Fibroblast of villous mesenchyme (primary cell): ENCODE measurements at regions not wholly inside any gene's neighbourhood (a gene's known extent, or its start where the extent isn't known, plus 50 kb on each side); places are given as distances from the start of the nearest gene placed in this dataset.

Experiments used
- DNase-seq: peaks from one replicate; pipeline ENCODE4 v3.0.0-alpha.2; 2010; ENCODE audit warnings: low read depth
- H3K4me3 ChIP-seq: 2 replicates; pipeline ENCODE4 v1.5.1; 2011; ENCODE audit warnings: low read depth, mild to moderate bottlenecking, low read length
- TF ChIP-seq, protein P1 (sequence below): IDR thresholded peaks from 2 replicates; pipeline ENCODE4 v1.5.1; 2012; ENCODE audit warnings: low read depth, mild to moderate bottlenecking, low read length; ENCODE audit not compliant: insufficient read depth

DNA sequence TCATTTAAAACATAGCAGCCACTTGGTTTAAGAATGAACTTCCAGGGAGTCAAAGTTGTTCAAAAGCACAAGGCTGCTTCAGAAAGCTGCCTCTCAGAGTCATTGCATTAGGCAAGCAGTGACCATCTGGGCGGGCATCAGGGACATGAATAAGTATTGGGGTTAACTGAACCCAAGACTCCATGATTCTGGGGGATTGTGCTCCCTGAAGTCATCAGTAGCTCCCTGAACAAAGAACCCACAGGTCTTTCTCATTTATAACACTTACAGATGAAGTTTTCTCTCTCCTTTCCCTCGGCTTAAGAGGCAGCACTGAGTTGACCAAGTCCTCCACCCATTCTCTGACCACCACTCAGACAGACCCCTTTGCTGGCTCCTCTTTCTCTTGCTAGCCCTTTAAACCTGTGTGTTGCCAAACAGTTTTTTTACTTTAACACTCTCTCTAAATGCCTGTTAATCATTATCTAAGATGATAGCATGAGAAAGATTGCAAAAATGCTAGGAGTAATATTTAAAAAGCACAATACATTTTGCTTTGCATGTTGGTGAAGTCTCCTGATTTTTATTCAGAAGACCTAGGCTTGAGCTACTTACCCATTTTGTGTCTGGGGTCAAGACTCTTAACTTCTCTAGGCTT is 77.0 kb upstream of the ARHGAP29 start:
- TF ChIP-seq, protein P1, sequence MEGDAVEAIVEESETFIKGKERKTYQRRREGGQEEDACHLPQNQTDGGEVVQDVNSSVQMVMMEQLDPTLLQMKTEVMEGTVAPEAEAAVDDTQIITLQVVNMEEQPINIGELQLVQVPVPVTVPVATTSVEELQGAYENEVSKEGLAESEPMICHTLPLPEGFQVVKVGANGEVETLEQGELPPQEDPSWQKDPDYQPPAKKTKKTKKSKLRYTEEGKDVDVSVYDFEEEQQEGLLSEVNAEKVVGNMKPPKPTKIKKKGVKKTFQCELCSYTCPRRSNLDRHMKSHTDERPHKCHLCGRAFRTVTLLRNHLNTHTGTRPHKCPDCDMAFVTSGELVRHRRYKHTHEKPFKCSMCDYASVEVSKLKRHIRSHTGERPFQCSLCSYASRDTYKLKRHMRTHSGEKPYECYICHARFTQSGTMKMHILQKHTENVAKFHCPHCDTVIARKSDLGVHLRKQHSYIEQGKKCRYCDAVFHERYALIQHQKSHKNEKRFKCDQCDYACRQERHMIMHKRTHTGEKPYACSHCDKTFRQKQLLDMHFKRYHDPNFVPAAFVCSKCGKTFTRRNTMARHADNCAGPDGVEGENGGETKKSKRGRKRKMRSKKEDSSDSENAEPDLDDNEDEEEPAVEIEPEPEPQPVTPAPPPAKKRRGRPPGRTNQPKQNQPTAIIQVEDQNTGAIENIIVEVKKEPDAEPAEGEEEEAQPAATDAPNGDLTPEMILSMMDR = no peak
- H3K4me3 ChIP-seq = no peak overlapping the region
- no peak for DNase-seq

DNA sequence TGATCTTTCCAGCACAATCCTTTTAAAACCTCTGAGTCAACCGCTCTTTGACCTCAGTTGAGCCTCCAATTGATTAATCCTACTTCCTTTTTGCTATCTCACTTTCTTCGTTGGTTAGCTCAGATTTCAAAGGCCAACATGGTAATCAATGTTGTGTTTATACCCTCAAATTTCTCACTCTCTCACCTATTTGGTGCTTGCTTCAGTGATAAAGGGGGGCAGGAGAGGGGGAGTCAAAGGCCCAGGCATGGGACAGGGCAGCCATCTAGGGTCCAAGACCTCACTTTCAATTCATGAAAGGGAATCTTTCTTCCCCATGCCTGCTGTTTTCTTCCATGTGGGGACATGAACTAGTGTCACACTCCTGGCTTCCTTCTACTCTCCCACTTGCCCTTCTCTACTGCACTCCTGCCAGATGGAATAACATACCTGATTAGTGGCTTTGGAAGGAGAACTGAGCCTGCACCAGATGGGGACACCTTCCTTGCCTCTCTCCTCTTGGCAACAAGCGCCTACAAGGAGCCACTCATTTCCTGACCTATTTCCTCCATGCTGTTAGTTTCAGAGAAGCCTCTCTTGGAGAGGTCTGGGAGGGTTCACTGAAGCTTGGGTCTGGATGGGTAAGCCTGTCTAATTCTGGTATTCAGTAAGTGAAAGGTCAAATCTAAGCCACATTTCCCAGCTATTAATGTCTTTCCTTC is 73.3 kb upstream of the ARHGAP29 start:
- TF ChIP-seq, protein P1 = no peak
- no peak overlapping the region for H3K4me3 ChIP-seq
- no peak for DNase-seq

DNA sequence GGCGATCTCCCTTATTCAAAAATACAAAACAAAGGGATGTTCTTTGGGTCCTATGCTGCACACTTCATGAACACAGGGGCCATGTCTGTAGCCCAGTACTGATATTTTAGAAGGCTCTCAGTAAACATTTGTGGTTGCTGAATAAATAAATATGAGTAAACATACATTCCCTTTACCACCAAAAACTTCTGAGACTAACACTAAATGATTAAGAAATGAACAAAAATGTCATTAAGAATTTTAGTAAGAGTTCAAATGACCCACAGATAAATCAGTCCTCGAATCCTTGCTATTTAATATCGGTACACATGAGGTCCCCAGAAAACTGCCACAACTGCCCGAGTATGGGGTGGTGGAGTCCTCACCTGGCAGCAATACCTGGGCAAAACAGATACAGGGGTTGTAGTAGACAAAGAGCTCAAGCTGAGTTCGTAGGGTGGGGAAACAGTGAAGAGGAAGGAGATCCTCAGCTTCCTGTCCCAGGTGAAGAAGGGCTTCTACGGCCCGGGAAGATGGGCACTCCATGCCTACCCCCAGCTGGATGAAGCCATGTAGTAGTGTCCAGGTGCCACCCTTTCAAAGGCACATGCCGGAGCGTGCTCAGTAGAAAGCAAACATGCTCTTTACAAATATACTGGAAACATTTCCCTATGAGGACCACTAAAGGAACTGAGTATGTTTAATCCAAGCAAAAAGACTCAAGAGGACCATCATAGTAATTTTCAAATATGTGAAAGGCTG is 72.6 kb upstream of the ARHGAP29 start:
- no peak overlapping the region for H3K4me3 ChIP-seq
- no peak for DNase-seq
- TF ChIP-seq, protein P1 = no peak

DNA sequence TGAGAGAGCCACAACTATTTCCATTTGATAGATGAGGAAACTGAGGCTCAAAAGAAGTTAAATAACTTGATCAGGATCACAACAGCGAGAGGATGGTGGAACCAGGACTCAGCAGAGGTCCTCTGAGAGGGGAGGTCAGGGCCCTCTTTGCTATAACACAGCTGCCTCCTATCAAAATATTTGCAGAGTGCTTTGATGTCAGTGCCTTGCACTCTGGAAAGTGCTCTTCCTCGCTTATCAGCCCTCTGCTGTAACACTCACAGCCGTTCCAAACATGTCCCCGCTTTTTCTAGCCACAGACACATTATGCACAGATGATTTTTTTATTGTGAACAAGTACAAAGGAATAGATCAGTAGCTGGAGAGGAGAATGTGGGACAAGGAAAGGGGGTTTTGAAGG is 71.8 kb upstream of the ARHGAP29 start:
- TF ChIP-seq, protein P1 = no peak
- DNase-seq = no peak
- H3K4me3 ChIP-seq = no peak overlapping the region

DNA sequence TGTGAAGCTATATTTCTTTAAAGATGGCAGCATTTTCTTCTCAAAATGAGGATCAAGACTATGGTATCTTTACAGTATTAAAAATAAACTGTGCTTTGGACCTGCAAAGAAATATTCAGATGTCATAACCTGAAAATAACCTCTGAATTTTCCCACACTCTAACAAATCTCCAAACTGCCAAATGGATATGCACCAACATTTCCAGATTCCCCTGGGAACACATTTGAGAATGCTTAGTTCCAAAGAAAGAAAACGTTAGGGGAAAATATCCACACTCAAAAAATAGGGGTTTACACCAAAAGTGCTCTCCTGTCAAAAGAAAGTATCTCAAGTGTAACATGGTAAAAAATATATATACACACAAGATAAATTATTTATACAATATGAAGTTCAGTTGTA is 69.1 kb upstream of the ARHGAP29 start:
- no peak overlapping the region for H3K4me3 ChIP-seq
- DNase-seq = no peak
- TF ChIP-seq, protein P1 = no peak

DNA sequence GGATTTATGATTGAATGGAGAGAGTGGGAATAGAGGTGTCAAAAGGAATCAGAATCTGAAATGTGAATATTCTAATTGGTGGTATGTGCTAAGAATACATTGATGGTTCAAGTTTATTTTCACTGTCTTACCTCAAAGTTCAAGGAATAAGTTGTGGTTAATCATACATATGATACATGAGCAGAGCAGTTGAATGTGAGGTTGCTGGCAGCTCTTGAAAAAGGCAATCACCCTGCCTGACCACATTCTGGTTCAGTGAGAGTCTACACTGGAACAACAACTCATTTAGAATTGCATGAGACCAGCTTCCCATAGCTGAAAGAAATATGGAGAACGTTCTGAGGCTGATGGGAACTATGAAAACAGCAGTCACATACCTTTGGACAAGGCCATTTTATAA is 68.3 kb upstream of the ARHGAP29 start:
- TF ChIP-seq, protein P1 = no peak
- no peak for DNase-seq
- no peak overlapping the region for H3K4me3 ChIP-seq
